ENCODE measurements at regions not wholly inside any gene's neighbourhood (a gene's known extent, or its start where the extent isn't known, plus 50 kb on each side); places are given as distances from the start of the nearest gene placed in this dataset.

- no peak for TF ChIP-seq CTCF (IDR thresholded peaks at IDR 0.05)
- TF ChIP-seq POLR2A (IDR thresholded peaks at IDR 0.05): no peak
Measured at GRCh38 chr16:63975669-63976068, 1146.2 kb downstream of the CDH11 start.
